ENCODE measurements at regions not wholly inside any gene's neighbourhood (a gene's known extent, or its start where the extent isn't known, plus 50 kb on each side); places are given as distances from the start of the nearest gene placed in this dataset.
"Not testable (repeated sequence)": the region's sequence is repeated elsewhere in the genome, so short reads cannot be mapped to it uniquely, and the experiment has no call there.

DNA sequence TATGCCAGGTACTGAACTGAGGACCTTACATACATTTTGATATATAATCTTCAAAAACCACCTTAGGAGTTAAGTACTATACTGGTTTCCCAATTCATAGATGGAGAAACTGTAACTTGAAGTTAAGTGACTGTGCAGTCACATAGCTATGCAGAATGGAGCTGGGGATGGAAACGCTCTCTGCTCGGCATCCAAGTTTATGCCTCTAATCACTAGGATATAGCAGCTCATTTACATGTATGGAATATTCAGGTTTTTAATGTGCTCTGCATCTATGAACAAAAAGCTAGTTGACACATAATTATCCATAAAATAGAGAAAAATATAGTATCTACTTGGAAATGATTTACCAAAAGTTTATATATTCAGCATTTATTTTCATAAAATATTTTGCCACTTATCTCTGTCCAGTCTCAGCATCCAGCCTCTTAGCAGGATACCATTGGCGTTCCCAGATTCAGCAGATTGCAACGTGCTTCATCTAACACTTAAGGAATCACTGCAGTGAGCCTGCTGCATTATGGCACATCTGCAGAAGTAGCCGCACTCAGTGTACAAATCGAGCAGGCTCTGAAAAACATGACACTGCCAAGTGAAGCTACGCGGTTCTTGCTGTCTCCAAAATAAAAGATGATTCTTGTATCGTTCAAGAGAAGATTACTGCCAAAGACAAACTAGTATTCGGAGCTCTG, 70.4 kb downstream of the MRPL57 start:
- H3K4me1 ChIP-seq (ENCODE audit: insufficient read depth, low read length), result no peaks in the 10 kb centered on the region
- no peak overlapping the region for H3K9ac ChIP-seq (ENCODE audit: low read depth, low read length)
- H3K9me3 ChIP-seq (ENCODE audit: control insufficient read depth, insufficient read depth, low read length), result no peaks in the 10 kb centered on the region
- no peaks in the 10 kb centered on the region for H3K36me3 ChIP-seq (ENCODE audit: insufficient read depth, low read length)

DNA sequence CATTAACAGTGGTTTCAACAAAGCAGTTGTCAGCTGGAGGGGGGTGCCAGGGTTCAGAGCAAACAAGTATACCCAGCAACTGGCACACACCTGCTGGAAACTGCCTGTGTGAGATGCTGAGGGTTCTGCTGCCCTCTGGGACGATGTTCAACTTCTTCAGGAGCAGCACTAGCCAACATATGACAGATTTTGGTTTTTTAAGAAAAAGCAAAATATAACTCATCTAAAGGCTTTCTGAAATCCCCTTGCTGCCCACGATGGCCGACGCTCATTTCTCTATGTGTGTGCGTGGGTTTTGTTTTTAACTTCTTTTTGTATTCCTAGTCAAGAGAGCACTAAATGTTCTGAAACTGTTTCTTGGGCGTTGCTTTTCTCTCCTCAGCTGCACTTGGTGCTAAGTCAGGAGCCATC, 79.9 kb downstream of the MRPL57 start:
- Histone ChIP-seq H3K4me1 (ENCODE audit: insufficient read depth, low read length) (no peaks in the 10 kb centered on the region), H3K36me3 (ENCODE audit: insufficient read depth, low read length) (no peaks in the 10 kb centered on the region), H3K9ac (ENCODE audit: low read depth, low read length) (no peak overlapping the region), H3K9me3 (ENCODE audit: control insufficient read depth, insufficient read depth, low read length) (no peaks in the 10 kb centered on the region)

DNA sequence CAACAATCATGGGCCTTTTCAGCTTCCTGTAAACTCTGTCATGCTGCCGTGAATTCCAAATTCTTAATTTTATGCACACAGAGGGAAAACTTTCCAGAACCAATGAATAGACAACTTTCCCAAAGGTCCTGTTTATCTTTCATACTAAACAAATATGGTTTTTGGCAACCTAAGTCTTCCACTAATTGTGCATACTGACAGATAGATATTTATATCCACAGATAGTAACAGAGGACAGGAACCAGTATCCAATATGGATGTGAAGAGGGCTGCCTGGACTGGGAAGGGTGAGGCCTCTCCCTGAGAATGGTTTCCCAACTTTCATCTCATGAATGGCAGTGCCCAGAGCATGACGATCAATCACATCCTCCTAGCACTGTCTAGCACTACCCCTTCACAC, 80.4 kb downstream of the MRPL57 start:
- no peak overlapping the region for H3K9ac ChIP-seq (ENCODE audit: low read depth, low read length)

DNA sequence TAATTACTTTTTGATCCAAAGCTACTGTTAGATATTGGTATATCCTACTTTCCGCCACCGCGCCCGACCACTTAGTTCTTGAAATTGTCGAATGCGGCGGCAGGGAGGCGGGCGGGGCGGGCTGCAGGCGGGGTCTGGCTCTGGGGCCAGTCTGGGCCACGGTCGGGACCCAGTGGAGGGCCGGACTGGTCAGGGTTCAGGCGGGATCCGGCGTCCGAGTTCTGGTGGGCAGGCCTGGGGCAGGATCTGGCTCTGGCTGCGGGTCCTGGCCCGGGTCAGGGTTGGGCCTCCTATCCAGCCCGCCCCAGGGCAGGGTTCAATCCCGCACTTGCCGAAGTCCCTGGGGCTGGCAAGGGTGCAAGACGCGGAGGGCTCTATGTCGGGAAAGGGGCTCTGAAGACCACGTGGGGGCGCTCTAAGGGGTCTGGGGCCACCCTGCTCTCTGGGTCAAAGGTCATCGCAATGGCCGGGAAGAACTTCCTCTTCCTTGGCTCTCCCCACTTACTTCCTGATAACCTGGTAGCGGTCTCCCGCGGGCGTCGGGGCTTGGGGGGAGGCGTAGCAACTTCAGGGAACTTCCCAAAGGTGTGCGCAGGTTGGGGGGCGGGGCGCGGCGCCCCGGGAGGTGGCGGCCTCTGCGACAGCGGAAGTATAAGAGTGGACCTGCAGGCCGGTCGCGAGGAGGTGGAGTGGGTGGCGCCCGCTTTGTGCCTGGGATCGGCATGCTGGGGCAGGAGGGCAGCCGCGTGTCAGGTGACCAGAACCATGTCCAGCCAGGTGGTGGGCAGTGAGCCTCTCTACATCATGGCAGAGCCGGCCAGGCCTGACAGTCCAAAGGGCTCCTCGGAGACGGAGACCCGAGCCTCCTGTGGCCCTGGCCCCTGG, 83.4 kb downstream of the MRPL57 start:
- H3K4me1 ChIP-seq (ENCODE audit: insufficient read depth, low read length), result no peaks in the 10 kb centered on the region
- H3K9ac ChIP-seq (ENCODE audit: low read depth, low read length), result no peak overlapping the region
- no peaks in the 10 kb centered on the region for H3K36me3 ChIP-seq (ENCODE audit: insufficient read depth, low read length)
- H3K9me3 ChIP-seq (ENCODE audit: control insufficient read depth, insufficient read depth, low read length), result no peaks in the 10 kb centered on the region

More for the DNA sequence above, 80.4 kb downstream of the MRPL57 start:
- Histone ChIP-seq H3K36me3 (ENCODE audit: insufficient read depth, low read length) (no peaks in the 10 kb centered on the region), H3K9me3 (ENCODE audit: control insufficient read depth, insufficient read depth, low read length) (no peaks in the 10 kb centered on the region), H3K4me1 (ENCODE audit: insufficient read depth, low read length) (no peaks in the 10 kb centered on the region)

DNA sequence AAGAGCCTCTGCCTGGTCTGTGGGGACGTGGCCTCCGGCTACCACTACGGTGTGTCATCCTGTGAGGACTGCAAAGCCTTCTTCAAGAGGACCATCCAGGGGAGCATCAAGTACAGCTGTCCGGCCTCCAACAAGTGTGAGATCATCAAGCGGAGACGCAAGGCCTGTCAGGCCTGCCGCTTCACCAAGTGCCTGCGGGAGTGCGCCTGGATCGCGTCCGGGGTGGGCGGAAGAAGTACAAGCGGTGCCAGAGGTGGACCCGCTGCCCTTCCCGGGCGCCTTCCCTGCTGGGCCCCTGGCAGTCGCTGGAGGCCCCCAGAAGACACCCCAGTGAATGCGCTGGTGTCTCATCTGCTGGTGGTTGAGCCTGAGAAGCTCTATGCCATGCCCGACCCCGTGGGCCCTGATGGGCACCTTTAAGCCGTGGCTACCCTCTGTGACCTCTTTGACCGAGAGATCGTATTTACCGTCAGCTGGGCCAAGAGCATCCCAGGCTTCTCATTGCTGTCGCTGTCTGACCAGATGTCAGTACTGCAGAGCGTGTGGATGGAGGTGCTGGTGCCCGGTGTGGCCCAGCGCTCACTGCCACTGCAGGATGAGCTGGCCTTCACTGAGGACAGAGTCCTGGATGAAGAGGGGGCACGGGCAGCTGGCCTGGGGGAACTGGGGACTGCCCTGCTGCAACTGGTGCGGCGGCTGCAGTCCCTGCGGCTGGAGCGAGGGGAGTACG, 84.3 kb downstream of the MRPL57 start:
- not testable (repeated sequence) for H3K4me1 ChIP-seq (ENCODE audit: insufficient read depth, low read length); H3K36me3 ChIP-seq (ENCODE audit: insufficient read depth, low read length); H3K9ac ChIP-seq (ENCODE audit: low read depth, low read length); H3K9me3 ChIP-seq (ENCODE audit: control insufficient read depth, insufficient read depth, low read length)

DNA sequence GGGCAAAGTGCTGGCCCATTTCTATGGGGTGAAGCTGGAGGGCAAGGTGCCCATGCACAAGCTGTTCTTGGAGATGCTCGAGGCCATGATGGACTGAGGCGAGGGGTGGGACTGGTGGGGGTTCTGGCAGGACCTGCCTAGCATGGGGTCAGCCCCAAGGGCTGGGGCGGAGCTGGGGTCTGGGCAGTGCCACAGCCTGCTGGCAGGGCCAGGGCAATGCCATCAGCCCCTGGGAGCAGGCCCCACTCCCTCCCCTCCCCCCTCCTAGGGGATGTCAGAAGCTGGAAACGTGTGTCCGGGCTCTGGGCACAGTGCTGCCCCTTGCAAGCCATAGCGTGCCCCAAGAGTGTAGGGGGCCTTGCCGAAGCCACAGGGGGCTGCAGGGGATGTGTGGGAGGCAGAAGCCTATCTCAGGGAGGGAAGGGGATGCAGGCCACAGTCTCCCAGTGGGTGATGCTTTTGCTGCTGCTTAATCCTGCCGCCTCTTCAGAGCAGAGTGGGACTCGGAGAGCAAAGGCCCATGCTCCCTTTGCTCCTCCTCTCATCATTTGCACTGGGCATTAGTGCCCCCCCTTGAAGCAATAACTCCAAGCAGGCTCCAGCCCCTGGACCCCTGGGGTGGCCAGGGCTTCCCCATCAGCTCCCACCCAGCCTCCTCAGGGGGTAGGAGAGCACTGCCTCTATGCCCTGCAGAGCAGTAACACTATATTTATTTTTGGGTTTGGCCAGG, 85.2 kb downstream of the MRPL57 start:
- not testable (repeated sequence) for H3K4me1 ChIP-seq (ENCODE audit: insufficient read depth, low read length); H3K9me3 ChIP-seq (ENCODE audit: control insufficient read depth, insufficient read depth, low read length); H3K9ac ChIP-seq (ENCODE audit: low read depth, low read length); H3K36me3 ChIP-seq (ENCODE audit: insufficient read depth, low read length)

DNA sequence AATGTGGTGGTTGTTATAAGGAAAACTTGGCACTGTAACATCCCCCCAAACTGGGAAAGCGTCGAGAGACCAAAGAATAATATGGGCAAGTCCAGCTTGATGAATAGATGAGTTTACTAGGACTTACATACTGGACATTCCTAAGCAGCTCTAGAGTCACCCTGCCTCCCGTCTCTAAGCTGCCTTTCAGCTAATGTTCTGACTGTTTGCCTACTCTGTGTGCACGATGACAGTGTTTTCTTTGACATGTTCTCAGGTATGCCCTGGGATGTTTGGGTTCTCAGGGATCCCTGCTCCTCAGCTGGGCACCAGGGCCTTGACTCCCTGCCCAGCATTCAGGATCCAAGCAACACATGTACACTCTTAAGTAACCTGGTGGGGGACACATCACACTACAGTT, 87.5 kb downstream of the MRPL57 start:
- not testable (repeated sequence) for H3K36me3 ChIP-seq (ENCODE audit: insufficient read depth, low read length); H3K9me3 ChIP-seq (ENCODE audit: control insufficient read depth, insufficient read depth, low read length); H3K4me1 ChIP-seq (ENCODE audit: insufficient read depth, low read length); H3K9ac ChIP-seq (ENCODE audit: low read depth, low read length)

DNA sequence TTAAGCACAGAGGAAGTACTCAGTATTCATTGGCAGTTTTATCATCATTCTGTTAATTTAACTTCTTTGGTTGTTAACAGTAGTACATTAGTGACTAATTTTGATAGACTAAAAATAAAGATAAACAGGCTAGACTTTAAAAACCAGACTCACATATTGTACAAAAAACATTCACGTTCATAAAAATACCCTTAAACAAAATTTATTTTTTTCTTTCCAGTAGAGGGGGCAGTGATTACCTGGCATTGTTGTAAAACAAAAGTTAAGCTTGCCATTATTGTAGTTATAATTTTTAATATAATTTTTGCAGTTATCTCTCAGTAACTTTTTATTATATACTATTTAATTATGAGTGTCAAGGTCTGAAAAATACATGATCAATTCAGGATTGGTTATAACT, 92.0 kb downstream of the MRPL57 start:
- H3K4me1 ChIP-seq (ENCODE audit: insufficient read depth, low read length); H3K36me3 ChIP-seq (ENCODE audit: insufficient read depth, low read length); H3K9ac ChIP-seq (ENCODE audit: low read depth, low read length); H3K9me3 ChIP-seq (ENCODE audit: control insufficient read depth, insufficient read depth, low read length): not testable (repeated sequence)

DNA sequence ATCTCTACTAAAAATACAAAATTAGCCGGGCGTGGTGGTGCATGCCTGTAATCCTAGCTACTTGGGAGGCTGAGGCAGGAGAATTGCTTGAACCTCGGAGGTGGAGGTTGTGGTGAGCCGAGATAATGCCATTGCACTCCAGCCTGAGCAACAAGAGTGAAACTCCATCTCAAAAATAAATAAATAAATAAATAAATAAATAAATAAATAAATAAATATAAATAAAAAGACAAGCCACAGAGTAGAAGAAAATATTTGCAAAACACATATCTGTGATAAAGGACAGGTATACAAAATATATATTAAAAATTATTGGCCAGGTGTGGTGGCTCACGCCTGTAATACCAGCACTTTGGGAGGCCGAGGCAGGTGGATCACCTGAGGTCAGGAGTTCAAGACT, 96.0 kb downstream of the MRPL57 start:
- H3K4me1 ChIP-seq (ENCODE audit: insufficient read depth, low read length); H3K9ac ChIP-seq (ENCODE audit: low read depth, low read length); H3K36me3 ChIP-seq (ENCODE audit: insufficient read depth, low read length); H3K9me3 ChIP-seq (ENCODE audit: control insufficient read depth, insufficient read depth, low read length): not testable (repeated sequence)

DNA sequence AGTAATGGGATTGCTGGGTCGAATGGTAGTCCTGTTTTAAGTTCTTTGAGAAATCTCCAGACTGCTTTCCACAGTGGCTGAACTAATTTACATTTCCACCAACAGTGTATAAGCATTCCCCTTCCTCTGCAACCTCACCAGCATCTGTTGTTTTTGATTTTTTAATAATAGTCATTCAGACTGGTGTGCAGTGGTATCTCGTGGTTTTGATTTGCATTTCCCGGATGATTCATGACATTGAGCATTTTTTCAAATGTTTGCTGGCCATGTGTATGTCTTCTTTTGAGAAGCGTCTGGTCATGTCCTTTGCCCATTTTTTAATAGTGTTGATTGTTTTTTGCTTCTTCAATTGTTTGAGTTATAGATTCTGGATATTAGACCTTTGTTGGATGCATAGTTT, 98.0 kb downstream of the MRPL57 start:
- H3K9me3 ChIP-seq (ENCODE audit: control insufficient read depth, insufficient read depth, low read length); H3K4me1 ChIP-seq (ENCODE audit: insufficient read depth, low read length); H3K36me3 ChIP-seq (ENCODE audit: insufficient read depth, low read length); H3K9ac ChIP-seq (ENCODE audit: low read depth, low read length): not testable (repeated sequence)

DNA sequence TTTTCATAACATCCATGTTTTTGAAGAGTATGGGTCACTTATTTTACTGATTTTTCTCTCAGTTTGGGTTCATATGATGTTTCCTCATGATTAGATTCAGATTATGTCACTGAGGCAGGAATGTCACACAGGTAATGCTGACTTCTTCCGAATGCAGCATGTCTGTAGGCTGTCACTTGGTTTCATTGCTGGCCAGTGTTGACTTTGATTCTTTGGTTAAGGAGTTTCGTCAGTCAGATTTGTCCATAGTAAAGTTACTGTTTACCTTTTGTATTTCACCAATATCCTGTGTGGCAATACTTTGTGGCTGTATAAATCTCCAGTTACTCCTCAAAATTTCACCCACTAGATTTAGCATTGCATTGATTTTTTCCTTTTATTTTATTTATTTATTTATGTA, 105.6 kb downstream of the MRPL57 start:
- Histone ChIP-seq H3K9ac (ENCODE audit: low read depth, low read length) (no peak overlapping the region), H3K9me3 (ENCODE audit: control insufficient read depth, insufficient read depth, low read length) (no peaks in the 10 kb centered on the region), H3K4me1 (ENCODE audit: insufficient read depth, low read length) (no peaks in the 10 kb centered on the region), H3K36me3 (ENCODE audit: insufficient read depth, low read length) (no peaks in the 10 kb centered on the region)

DNA sequence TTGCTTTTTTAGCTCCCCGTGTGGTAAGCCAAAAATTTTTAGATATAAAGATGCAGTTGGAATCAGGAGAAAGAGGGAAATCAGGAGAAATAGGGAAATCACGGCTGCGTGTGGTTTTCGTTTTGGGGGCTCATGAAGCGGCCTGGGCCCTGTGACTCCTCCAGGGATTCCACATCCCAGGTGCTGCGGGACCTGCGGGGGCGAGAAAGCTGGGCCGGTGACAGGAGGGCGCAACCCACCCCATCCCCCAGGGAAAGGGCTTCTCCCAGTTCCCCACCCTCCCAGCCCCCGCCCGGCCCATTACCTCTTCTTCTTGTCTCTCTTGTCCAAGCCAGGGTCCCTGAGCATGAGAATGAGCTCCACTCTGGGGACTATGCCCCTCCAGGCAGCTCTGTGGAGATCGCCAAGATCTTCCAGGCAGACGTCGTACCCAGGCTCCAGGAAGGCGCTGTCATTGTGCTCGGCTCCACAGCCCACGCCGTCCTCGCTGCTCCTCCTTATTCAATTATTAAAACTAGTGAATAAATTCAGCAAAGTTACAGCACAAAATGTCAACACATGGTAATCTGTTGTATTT, 111.0 kb downstream of the MRPL57 start:
- H3K9me3 ChIP-seq (ENCODE audit: control insufficient read depth, insufficient read depth, low read length), result no peaks in the 10 kb centered on the region
- no peaks in the 10 kb centered on the region for H3K36me3 ChIP-seq (ENCODE audit: insufficient read depth, low read length)
- H3K9ac ChIP-seq (ENCODE audit: low read depth, low read length), result no peak overlapping the region
- no peaks in the 10 kb centered on the region for H3K4me1 ChIP-seq (ENCODE audit: insufficient read depth, low read length)

DNA sequence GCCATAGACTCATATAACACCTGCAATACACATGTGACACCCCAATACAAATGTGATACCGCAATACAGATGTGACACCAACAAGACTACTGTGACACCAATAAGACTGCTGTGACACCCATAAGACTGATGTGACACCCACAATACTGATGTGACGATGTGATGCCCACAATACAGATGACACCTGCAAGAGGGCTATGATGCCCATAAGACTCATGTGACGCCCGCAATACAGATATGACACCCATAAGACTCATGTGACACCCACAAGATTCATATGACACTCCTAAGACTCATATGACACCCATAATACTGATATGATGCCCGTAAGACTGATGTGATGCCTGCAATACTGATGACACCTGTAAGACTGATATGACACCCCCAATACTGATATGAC, 113.0 kb downstream of the MRPL57 start:
- no peak overlapping the region for H3K9ac ChIP-seq (ENCODE audit: low read depth, low read length)
- no peaks in the 10 kb centered on the region for H3K36me3 ChIP-seq (ENCODE audit: insufficient read depth, low read length)
- no peaks in the 10 kb centered on the region for H3K9me3 ChIP-seq (ENCODE audit: control insufficient read depth, insufficient read depth, low read length)
- H3K4me1 ChIP-seq (ENCODE audit: insufficient read depth, low read length), result no peaks in the 10 kb centered on the region

DNA sequence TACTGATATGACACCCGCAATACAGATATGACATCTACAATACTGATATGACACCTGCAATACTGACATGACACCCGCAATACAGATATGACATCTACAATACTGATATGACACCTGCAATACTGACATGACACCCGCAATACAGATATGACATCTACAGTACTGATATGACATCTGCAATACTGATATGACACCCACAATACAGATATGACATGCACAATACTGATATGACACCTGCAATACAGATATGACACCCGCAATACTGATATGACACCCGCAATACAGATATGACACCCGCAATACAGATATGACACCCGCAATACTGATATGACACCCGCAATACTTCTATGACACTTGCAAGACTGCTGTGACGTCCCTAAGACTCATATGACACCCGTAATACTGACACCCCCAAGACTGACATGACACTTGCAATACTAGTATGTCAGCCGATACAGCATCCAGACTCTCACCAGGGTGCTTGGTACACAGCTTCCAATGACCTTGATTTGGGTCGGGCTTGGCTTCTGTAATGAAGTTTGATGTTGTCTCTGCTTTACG, 114.1 kb downstream of the MRPL57 start:
- not testable (repeated sequence) for H3K4me1 ChIP-seq (ENCODE audit: insufficient read depth, low read length); H3K9me3 ChIP-seq (ENCODE audit: control insufficient read depth, insufficient read depth, low read length); H3K36me3 ChIP-seq (ENCODE audit: insufficient read depth, low read length); H3K9ac ChIP-seq (ENCODE audit: low read depth, low read length)
